GM12891 (cell line): ENCODE measurements at regions not wholly inside any gene's neighbourhood (a gene's known extent, or its start where the extent isn't known, plus 50 kb on each side); places are given as distances from the start of the nearest gene placed in this dataset.

Source experiments
- POLR2A ChIP-seq: IDR thresholded peaks from 2 replicates; pipeline ENCODE4 v1.6.1; 2011; ENCODE audit warnings: low read depth, low read length, control low read depth
- POLR2AphosphoS5 ChIP-seq: IDR thresholded peaks from 2 replicates; pipeline ENCODE4 v1.6.1; 2011; ENCODE audit warnings: low read depth, low read length, control low read depth
- SPI1 ChIP-seq: IDR thresholded peaks from 2 replicates; pipeline ENCODE4 v1.6.1; 2011; ENCODE audit warnings: low read depth, low read length, control low read depth

DNA sequence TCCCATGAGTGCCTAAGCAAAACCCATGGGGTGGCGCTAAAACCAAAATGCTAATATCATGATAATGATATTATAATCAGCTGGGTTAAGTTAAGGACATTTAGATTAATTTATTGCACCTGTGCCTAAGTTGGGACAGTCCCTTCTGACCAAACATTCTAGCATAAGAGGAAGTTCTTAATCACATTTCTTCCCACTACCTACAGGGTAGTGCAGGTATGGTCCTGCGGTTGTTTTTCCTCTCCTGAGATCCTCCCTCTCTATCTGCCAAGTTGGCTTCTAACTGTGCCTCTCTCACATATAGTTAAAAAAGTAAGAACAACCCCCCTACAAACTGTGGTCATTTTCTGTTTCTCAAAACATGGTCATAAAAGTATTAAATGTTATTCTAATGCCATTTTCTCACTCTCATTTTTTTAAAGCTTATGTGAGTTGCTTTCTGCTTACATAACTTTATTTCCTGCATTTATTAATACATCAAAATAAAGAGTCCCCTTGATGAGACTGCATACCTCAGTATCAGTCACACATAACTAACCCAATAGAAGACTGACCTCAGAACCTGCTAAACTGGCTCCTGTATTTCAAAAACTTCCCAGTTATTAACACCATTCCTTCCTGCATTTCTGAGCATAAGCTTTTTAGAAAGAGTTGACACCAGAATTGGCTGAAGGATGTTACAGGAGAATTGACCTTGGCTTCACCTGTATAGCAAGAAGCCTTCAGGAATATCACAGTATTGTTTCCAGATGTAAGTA lies 1332.5 kb downstream of the FSTL5 start:
- TF ChIP-seq POLR2AphosphoS5 (no peak), POLR2A (no peak), SPI1 (no peak)
